HTR-8/SVneo (cell line): ENCODE measurements at regions not wholly inside any gene's neighbourhood (a gene's known extent, or its start where the extent isn't known, plus 50 kb on each side); places are given as distances from the start of the nearest gene placed in this dataset.
"Not testable (repeated sequence)": the region's sequence is repeated elsewhere in the genome, so short reads cannot be mapped to it uniquely, and the experiment has no call there.

ENCODE experiments used
- DNase-seq: peaks from one replicate; pipeline ENCODE4 v3.0.0; 2011; ENCODE audit warnings: low spot score, mixed read lengths; ENCODE audit not compliant: insufficient read length
- FAIRE-seq: peaks from 2 replicates; lab custom pipeline; 2011; peaks lifted over from hg19 to GRCh38; lab: Jason Lieb, UNC

DNA sequence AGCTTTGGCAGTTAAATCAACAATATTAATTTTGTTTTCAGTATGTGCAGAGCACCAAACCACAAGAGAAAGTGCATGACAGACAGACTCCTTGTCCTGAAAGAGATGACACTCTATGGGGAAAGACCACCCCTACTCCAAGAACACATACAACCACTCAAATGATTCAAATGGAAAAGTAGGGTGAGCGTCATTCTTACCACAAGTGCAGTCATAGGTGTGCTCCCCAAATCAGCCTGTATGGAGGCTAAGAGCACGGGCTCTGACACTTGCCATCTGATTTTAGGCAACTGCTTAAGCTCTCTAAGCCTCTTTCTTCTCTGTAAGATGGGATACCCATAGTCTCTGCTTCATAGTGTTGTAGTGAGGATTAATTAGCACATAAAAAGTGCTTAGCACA lies 56.7 kb upstream of the TERB2 start:
- FAIRE-seq, DNase-seq: not testable (repeated sequence)

GRCh38 chr15:44900796-44901195 lies 55.7 kb upstream of the TERB2 start:
- DNase-seq, FAIRE-seq: not testable (repeated sequence)

DNA sequence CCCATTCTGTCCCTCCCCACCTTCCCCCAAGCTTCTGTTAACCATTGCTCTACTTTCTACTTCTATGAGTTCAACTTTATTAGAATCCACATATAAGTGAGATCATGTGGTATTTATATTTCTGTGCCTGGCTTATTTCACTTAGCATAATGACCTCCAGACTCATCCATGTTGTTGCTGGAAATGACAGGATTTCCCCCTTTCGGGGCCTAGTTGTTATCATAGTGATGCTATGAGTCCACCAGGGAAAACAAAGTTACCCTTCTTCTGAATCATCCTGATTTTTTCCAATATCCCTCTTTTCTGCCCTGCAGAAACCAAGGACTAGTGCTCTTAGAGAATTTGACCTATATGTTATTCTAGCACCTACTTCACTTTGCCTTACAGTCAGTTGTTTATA lies 53.2 kb upstream of the TERB2 start:
- not testable (repeated sequence) for FAIRE-seq, DNase-seq

- not testable (repeated sequence) for FAIRE-seq, DNase-seq
These were observed 51.7 kb upstream of the TERB2 start for GRCh38 chr15:44904651-44905340.
